WTC11 (cell line): ENCODE measurements at regions not wholly inside any gene's neighbourhood (a gene's known extent, or its start where the extent isn't known, plus 50 kb on each side); places are given as distances from the start of the nearest gene placed in this dataset.

ENCODE experiments used
- ATAC-seq: fragments of 200-7000 bp; cut with Tn5 transposase; 2 replicates; pipeline ENCODE4 v1.10.0; 2021; ENCODE audit warnings: mild to moderate bottlenecking, moderate library complexity
- CTCF ChIA-PET: fragments of 300-600 bp; sonication (Branson Sonifier 250); formaldehyde crosslinking; loops from one replicate; lab custom pipeline; 2021; ENCODE audit warnings: antibody characterized with exemption; lab: Charles Lee
- POLR2A ChIA-PET: fragments of 350-600 bp; sonication (Branson Sonifier 250); formaldehyde crosslinking; loops from one replicate; lab custom pipeline; 2021; ENCODE audit warnings: antibody characterized with exemption; lab: Charles Lee
- DNase-seq: peaks from one replicate; pipeline ENCODE4 v3.0.0; 2021; ENCODE audit warnings: low spot score
- H3K27ac Mint-ChIP-seq: 2 replicates; pipeline ENCODE4 v1.8.0; 2021; ENCODE audit warnings: mixed read lengths
- H3K27me3 Mint-ChIP-seq: 2 replicates; pipeline ENCODE4 v1.8.0; 2021; ENCODE audit warnings: low read depth, mild to moderate bottlenecking, moderate library complexity, mixed read lengths
- H3K36me3 Mint-ChIP-seq: 2 replicates; pipeline ENCODE4 v1.8.0; 2021; ENCODE audit warnings: mixed read lengths
- H3K4me1 Mint-ChIP-seq: 2 replicates; pipeline ENCODE4 v1.8.0; 2022; ENCODE audit warnings: mixed read lengths
- H3K4me3 Mint-ChIP-seq: 2 replicates; pipeline ENCODE4 v1.8.0; 2021; ENCODE audit warnings: mild to moderate bottlenecking, moderate library complexity, mixed read lengths
- H3K9me3 Mint-ChIP-seq: 2 replicates; pipeline ENCODE4 v1.8.0; 2021; ENCODE audit warnings: mixed read lengths
- EMX1 ChIP-seq: fragments of 250-450 bp; sonication (Bioruptor Pico); IDR thresholded peaks from 2 replicates; pipeline ENCODE4 v1.8.0; 2021; ENCODE audit warnings: mild to moderate bottlenecking
- ERG ChIP-seq: fragments of 250-450 bp; sonication (Bioruptor Pico); IDR thresholded peaks from 2 replicates; pipeline ENCODE4 v1.8.0; 2021; ENCODE audit warnings: mild to moderate bottlenecking
- ETV6 ChIP-seq: sonication (generic); formaldehyde crosslinking; IDR thresholded peaks from 2 replicates; pipeline ENCODE4 v1.8.1; 2022; ENCODE audit warnings: mild to moderate bottlenecking, missing genetic modification reagents
- NFATC4 ChIP-seq: fragments of 250-450 bp; sonication (Bioruptor Pico); IDR thresholded peaks from 2 replicates; pipeline ENCODE4 v1.9.0; 2021; ENCODE audit warnings: mild to moderate bottlenecking
- NR2C2 ChIP-seq: sonication (generic); formaldehyde crosslinking; IDR thresholded peaks from 2 replicates; pipeline ENCODE4 v1.8.0; 2022; ENCODE audit warnings: mild to moderate bottlenecking, missing genetic modification reagents
- USF1 ChIP-seq: sonication (generic); formaldehyde crosslinking; IDR thresholded peaks from 2 replicates; pipeline ENCODE4 v1.8.0; 2022; ENCODE audit warnings: mild to moderate bottlenecking, missing genetic modification reagents
- ZNF138 ChIP-seq: sonication (generic); formaldehyde crosslinking; conservative IDR thresholded peaks from 2 replicates; pipeline ENCODE4 v1.8.1; 2022; ENCODE audit warnings: mild to moderate bottlenecking, moderate library complexity, missing genetic modification reagents
- ZNF263 ChIP-seq: sonication (generic); formaldehyde crosslinking; IDR thresholded peaks from 2 replicates; pipeline ENCODE4 v1.8.1; 2022; ENCODE audit warnings: low read depth, mild to moderate bottlenecking, moderate library complexity, missing genetic modification reagents
- ZNF317 ChIP-seq: sonication (generic); formaldehyde crosslinking; IDR thresholded peaks from 2 replicates; pipeline ENCODE4 v1.8.1; 2023; ENCODE audit warnings: low read depth, mild to moderate bottlenecking, moderate library complexity, missing genetic modification reagents, borderline replicate concordance
- ZNF425 ChIP-seq: fragments of 250-450 bp; sonication (Bioruptor Pico); conservative IDR thresholded peaks from 2 replicates; pipeline ENCODE4 v1.9.0; 2021; ENCODE audit warnings: mild to moderate bottlenecking
- ZNF671 ChIP-seq: fragments of 250-450 bp; sonication (Bioruptor Pico); IDR thresholded peaks from 2 replicates; pipeline ENCODE4 v1.8.0; 2021; ENCODE audit warnings: mild to moderate bottlenecking
- TF ChIP-seq, protein P1 (sequence below): sonication (generic); formaldehyde crosslinking; IDR thresholded peaks from 2 replicates; pipeline ENCODE4 v1.8.1; 2022; ENCODE audit warnings: low read depth, mild to moderate bottlenecking, moderate library complexity, missing genetic modification reagents, borderline replicate concordance
- TF ChIP-seq, protein P2 (sequence below): sonication (generic); formaldehyde crosslinking; IDR thresholded peaks from 2 replicates; pipeline ENCODE4 v1.8.0; 2023; ENCODE audit warnings: missing genetic modification reagents, mild to moderate bottlenecking, borderline replicate concordance
- TF ChIP-seq, protein P3 (sequence below): sonication (generic); formaldehyde crosslinking; conservative IDR thresholded peaks from 2 replicates; pipeline ENCODE4 v1.8.1; 2023; ENCODE audit warnings: mild to moderate bottlenecking, low read depth, missing genetic modification reagents, moderate library complexity

- H3K36me3 Mint-ChIP-seq, result no peaks in the 10 kb centered on the region
- no peaks in the 10 kb centered on the region for H3K27me3 Mint-ChIP-seq
- H3K4me1 Mint-ChIP-seq, result peaks cover 9% of the 10 kb centered on the region
Measured at GRCh38 chr4:135227842-135228241, 1026.3 kb upstream of the PABPC4L start.

DNA sequence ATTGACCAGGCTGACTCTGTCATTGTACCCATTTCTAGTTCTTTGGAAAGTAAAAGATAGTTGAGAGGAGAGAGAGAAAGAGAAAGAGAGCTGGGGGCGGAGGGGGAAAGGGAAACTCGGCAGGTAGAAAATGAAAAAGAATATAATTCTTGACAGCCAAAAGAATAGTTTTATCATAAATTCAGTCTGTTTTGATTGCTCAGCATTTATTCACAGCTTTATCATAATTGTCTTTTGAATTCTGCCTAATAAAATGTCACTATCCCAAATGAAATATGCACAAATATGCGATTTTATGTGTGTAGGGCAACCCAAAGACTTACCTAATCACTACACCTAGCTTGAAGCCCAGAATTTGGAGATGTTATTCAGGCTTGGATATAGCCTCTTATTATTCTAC, 1024.0 kb upstream of the PABPC4L start:
- ChIA-PET POLR2A (no interaction called here), CTCF (no interaction called here)
- no peaks in the 10 kb centered on the region for H3K9me3 Mint-ChIP-seq
- ATAC-seq (no peak), DNase-seq (no peak)
- no peaks in the 10 kb centered on the region for H3K27me3 Mint-ChIP-seq
- no peak overlapping the region for H3K27ac Mint-ChIP-seq
- TF ChIP-seq, protein P1, sequence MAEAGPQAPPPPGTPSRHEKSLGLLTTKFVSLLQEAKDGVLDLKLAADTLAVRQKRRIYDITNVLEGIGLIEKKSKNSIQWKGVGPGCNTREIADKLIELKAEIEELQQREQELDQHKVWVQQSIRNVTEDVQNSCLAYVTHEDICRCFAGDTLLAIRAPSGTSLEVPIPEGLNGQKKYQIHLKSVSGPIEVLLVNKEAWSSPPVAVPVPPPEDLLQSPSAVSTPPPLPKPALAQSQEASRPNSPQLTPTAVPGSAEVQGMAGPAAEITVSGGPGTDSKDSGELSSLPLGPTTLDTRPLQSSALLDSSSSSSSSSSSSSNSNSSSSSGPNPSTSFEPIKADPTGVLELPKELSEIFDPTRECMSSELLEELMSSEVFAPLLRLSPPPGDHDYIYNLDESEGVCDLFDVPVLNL, result no peak
- H3K4me1 Mint-ChIP-seq, result peaks cover 9% of the 10 kb centered on the region
- H3K36me3 Mint-ChIP-seq, result no peaks in the 10 kb centered on the region
- no peak overlapping the region for H3K4me3 Mint-ChIP-seq

More at GRCh38 chr4:135227842-135228241, 1026.3 kb upstream of the PABPC4L start:
- no peaks in the 10 kb centered on the region for H3K9me3 Mint-ChIP-seq
- ChIA-PET CTCF (no interaction called here), POLR2A (no interaction called here)
- no peak overlapping the region for H3K4me3 Mint-ChIP-seq
- DNase-seq (no peak), ATAC-seq (no peak)
- no peak overlapping the region for H3K27ac Mint-ChIP-seq
- TF ChIP-seq EMX1 (CRISPR knock-in tag), result no peak
- TF ChIP-seq NFATC4 (CRISPR knock-in tag), result no peak
- no peak for TF ChIP-seq NR2C2
- no peak for TF ChIP-seq ZNF425 (CRISPR knock-in tag)
- no peak for TF ChIP-seq ERG (CRISPR knock-in tag)
- no peak for TF ChIP-seq ETV6 (CRISPR knock-in tag)
- TF ChIP-seq, all 79 proteins: peak for 0

DNA sequence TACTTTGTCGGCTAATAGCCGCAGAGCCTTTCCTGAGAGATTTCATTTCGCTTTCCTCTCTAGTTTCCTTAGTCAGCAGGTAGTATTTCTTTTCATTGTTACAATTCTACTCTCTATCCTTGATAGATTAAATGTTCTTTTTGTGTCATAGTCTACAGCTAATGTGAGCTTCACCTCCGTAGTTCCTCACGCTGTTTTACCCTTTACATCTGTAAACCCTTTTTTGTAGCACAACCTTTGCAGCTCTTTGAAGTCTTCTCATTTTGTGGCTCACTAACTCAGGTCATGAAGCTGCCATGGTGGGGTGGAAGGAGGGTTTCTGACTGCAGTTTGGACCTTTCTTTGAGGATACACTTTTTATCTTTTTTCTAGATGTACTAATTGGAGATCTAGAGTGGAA, 1008.8 kb upstream of the PABPC4L start:
- peak overlapping the region; percentile 60 for H3K27ac Mint-ChIP-seq

GRCh38 chr4:135207531-135207930, 1005.9 kb upstream of the PABPC4L start:
- no peaks in the 10 kb centered on the region for H3K9me3 Mint-ChIP-seq
- no peak overlapping the region for H3K27ac Mint-ChIP-seq
- no peak for DNase-seq
- H3K36me3 Mint-ChIP-seq, result no peaks in the 10 kb centered on the region
- peaks cover 21% of the 10 kb centered on the region for H3K4me1 Mint-ChIP-seq
- POLR2A ChIA-PET, result no interaction called here
- H3K27me3 Mint-ChIP-seq, result no peaks in the 10 kb centered on the region
- CTCF ChIA-PET, result no interaction called here
- TF ChIP-seq ZNF138 (CRISPR knock-in tag), result no peak
- TF ChIP-seq, protein P2, sequence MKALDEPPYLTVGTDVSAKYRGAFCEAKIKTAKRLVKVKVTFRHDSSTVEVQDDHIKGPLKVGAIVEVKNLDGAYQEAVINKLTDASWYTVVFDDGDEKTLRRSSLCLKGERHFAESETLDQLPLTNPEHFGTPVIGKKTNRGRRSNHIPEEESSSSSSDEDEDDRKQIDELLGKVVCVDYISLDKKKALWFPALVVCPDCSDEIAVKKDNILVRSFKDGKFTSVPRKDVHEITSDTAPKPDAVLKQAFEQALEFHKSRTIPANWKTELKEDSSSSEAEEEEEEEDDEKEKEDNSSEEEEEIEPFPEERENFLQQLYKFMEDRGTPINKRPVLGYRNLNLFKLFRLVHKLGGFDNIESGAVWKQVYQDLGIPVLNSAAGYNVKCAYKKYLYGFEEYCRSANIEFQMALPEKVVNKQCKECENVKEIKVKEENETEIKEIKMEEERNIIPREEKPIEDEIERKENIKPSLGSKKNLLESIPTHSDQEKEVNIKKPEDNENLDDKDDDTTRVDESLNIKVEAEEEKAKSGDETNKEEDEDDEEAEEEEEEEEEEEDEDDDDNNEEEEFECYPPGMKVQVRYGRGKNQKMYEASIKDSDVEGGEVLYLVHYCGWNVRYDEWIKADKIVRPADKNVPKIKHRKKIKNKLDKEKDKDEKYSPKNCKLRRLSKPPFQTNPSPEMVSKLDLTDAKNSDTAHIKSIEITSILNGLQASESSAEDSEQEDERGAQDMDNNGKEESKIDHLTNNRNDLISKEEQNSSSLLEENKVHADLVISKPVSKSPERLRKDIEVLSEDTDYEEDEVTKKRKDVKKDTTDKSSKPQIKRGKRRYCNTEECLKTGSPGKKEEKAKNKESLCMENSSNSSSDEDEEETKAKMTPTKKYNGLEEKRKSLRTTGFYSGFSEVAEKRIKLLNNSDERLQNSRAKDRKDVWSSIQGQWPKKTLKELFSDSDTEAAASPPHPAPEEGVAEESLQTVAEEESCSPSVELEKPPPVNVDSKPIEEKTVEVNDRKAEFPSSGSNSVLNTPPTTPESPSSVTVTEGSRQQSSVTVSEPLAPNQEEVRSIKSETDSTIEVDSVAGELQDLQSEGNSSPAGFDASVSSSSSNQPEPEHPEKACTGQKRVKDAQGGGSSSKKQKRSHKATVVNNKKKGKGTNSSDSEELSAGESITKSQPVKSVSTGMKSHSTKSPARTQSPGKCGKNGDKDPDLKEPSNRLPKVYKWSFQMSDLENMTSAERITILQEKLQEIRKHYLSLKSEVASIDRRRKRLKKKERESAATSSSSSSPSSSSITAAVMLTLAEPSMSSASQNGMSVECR (CRISPR knock-in tag), result no peak
- no peak for TF ChIP-seq USF1 (CRISPR knock-in tag)
- TF ChIP-seq ZNF317 (CRISPR knock-in tag), result no peak
- TF ChIP-seq ZNF263 (CRISPR knock-in tag), result no peak
- H3K4me3 Mint-ChIP-seq, result no peak overlapping the region
- ATAC-seq, result no peak

More for the DNA sequence above, 1008.8 kb upstream of the PABPC4L start:
- ATAC-seq (peak; percentile 47), DNase-seq (no peak)
- Mint-ChIP-seq H3K4me3 (no peak overlapping the region), H3K4me1 (peaks cover 16% of the 10 kb centered on the region), H3K9me3 (no peaks in the 10 kb centered on the region), H3K36me3 (no peaks in the 10 kb centered on the region), H3K27me3 (no peaks in the 10 kb centered on the region)
- POLR2A ChIA-PET, result no interaction called here
- TF ChIP-seq, protein P3, sequence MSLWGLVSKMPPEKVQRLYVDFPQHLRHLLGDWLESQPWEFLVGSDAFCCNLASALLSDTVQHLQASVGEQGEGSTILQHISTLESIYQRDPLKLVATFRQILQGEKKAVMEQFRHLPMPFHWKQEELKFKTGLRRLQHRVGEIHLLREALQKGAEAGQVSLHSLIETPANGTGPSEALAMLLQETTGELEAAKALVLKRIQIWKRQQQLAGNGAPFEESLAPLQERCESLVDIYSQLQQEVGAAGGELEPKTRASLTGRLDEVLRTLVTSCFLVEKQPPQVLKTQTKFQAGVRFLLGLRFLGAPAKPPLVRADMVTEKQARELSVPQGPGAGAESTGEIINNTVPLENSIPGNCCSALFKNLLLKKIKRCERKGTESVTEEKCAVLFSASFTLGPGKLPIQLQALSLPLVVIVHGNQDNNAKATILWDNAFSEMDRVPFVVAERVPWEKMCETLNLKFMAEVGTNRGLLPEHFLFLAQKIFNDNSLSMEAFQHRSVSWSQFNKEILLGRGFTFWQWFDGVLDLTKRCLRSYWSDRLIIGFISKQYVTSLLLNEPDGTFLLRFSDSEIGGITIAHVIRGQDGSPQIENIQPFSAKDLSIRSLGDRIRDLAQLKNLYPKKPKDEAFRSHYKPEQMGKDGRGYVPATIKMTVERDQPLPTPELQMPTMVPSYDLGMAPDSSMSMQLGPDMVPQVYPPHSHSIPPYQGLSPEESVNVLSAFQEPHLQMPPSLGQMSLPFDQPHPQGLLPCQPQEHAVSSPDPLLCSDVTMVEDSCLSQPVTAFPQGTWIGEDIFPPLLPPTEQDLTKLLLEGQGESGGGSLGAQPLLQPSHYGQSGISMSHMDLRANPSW (CRISPR knock-in tag), result no peak
- no peak for TF ChIP-seq ZNF671 (CRISPR knock-in tag)
- CTCF ChIA-PET, result no interaction called here
